Gastrocnemius medialis (tissue), 4 donors: ENCODE measurements at regions not wholly inside any gene's neighbourhood (a gene's known extent, or its start where the extent isn't known, plus 50 kb on each side); places are given as distances from the start of the nearest gene placed in this dataset.

Experiments used
- POLR2A ChIP-seq, 2 donors: fragments of 450-650 bp; IDR thresholded peaks; one replicate each; pipeline ENCODE4 v1.6.1; 2017; ENCODE audit warnings: antibody characterized with exemption in 2 of 2, mild to moderate bottlenecking in 2 of 2, moderate library complexity in 2 of 2
- TF ChIP-seq, protein P1 (sequence below), 5 experiments: fragments of 450-650 bp in 3 of 5; fragments of 200-600 bp in 2 of 5; sonication (generic) in 2 of 5; IDR thresholded peaks in 4 of 5; conservative IDR thresholded peaks in 1 of 5; 1 replicate in 4 of 5; 2 replicates in 1 of 5; pipeline ENCODE4 v1.5.1; 2016 to 2019; ENCODE audit warnings: antibody characterized with exemption in 5 of 5, mild to moderate bottlenecking in 3 of 5, moderate library complexity in 3 of 5

DNA sequence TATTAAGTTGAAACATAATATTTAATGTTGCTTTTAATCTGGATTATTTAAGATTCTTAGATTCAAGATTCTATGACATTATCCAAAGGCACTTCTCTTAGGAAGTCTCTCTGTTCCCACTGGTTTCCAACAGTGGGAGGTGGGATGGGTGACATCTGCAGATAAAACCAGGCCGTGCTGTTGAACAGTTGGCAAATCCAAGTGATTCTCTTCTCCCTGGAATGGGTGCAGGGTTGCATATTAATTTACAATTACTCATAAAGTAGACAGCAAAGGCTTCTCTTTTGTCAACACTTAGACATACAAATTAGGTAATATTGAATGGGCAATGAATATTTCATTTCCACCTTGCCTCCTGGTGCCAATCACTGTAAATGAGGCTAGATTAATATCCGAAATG lies 233.7 kb upstream of the IL12B start:
- TF ChIP-seq, protein P1, sequence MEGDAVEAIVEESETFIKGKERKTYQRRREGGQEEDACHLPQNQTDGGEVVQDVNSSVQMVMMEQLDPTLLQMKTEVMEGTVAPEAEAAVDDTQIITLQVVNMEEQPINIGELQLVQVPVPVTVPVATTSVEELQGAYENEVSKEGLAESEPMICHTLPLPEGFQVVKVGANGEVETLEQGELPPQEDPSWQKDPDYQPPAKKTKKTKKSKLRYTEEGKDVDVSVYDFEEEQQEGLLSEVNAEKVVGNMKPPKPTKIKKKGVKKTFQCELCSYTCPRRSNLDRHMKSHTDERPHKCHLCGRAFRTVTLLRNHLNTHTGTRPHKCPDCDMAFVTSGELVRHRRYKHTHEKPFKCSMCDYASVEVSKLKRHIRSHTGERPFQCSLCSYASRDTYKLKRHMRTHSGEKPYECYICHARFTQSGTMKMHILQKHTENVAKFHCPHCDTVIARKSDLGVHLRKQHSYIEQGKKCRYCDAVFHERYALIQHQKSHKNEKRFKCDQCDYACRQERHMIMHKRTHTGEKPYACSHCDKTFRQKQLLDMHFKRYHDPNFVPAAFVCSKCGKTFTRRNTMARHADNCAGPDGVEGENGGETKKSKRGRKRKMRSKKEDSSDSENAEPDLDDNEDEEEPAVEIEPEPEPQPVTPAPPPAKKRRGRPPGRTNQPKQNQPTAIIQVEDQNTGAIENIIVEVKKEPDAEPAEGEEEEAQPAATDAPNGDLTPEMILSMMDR (IDR thresholded peaks at IDR 0.05 in 4 of 5, conservative IDR thresholded peaks at IDR 0.05 in 1 of 5): no peak
- TF ChIP-seq POLR2A (IDR thresholded peaks at IDR 0.05): no peak
